Activated CD4-positive, CD25-positive, alpha-beta regulatory T cell (primary cell): ENCODE measurements at regions not wholly inside any gene's neighbourhood (a gene's known extent, or its start where the extent isn't known, plus 50 kb on each side); places are given as distances from the start of the nearest gene placed in this dataset.
A peak's percentile ranks its signal among the peaks of the same experiment; 100 is the strongest.
"Not testable (repeated sequence)": the region's sequence is repeated elsewhere in the genome, so short reads cannot be mapped to it uniquely, and the experiment has no call there.

Experiments
- DNase-seq, 4 experiments: peaks; one replicate each; lab custom pipeline; 2025; lab: John Stamatoyannopoulos, UW

DNA sequence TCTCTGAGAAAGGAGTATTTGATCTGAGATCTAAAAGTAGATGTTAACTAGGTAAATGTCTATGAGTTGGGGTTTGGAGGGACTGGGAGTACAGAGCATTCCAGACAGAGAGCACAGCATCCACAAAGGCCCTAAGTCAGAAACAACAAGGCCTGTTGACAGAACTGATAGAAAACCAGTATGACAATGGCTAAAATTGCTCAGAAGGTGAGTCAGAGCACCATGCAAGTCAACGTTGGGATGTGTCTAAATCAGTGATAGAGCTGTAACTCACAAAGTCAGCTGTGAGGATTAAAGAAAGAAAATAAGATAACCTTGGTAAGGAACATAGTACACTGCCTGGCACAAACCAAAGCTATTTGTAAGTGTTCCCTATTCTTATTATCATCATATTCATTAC is 124.0 kb downstream of the CETN3 start:
- DNase-seq = no peak

DNA sequence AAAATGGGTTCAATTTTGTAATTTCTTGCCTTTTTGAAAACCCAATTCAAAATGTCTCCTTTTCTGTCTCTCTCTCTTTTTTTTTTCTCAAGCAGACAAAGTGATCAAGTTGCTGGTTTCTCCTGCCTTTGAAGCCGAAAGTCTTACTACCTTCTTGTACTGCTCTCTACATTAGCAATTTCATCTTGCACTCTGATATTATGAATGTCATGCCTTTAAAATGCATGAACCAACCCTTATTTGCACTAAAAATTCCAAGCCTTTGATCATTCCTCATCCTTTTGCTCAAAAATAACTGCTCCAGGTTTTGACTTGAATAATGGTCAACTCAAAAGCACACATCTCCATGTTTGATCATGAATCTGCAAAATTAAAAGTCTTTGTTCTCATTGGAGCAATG is 125.2 kb downstream of the CETN3 start:
- DNase-seq = no peak

DNA sequence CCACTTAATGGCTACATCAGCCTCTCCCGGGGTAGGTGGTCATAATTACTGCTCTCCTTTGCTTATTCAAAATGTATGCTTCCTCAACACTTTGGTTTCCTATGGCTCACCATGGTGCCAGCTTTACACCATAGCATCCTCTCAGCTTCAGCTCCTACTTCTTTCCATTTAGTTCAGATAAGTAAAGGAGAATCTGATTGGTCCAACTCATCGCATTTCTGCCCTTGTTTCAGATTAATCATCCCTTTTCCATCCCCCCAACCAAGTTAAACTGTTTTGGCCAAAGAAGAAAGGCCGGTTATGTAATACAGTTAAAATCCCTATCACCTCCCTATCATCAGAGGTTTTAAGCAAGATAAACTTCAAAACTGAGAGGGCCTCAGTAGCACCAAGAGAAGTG is 130.5 kb downstream of the CETN3 start:
- no peak for DNase-seq

DNA sequence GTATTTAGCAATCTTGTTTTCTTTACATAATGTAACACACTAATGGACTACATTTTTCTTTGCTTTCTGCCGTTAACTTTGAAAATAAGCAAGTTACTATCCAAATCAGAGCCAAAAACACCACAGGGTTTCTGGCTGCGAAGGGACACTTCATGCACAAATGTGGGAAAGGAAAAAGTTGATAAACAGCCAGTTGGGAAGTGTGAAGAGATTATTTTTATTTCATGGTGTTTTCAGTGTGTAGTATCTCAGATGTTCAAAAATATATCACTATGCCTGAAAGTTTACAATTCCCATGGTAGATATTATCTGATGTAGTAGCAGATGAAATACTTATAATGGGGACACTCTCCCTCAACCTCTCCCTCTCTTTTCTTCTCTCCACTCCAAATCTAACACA is 135.3 kb downstream of the CETN3 start:
- no peak for DNase-seq

DNA sequence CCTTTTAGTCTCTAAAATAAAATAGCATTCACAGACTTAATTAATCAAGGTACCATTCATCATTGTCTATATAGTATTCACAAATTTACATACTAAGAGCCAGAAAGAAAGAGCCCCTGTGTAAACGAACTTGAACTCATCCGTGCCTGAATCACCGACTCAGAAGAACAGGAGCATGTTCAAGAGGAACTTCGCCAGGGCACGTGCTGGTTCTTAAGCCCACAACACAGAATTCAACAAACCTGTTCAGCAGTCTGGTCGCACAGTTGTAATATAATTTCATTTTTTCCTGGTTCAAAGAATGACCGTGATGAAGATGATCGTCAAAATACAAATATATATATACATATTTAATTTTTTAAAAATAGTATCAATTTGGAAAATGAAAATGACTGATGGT is 141.9 kb downstream of the CETN3 start:
- no peak for DNase-seq

DNA sequence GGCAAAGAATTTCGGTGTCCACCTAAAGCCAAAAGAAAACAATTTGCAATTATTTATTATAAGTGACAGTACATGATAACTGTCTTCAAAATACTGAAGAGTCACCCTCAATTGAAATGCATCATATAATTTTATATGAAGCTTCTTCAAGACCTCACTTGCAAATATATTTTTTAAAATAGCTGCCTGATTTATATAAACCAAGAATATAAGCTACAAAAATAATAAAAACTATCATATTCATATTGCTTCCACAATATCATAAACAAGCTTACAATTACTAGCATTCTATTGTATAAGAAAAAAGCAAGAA is 144.1 kb downstream of the CETN3 start:
- DNase-seq = no peak

DNA sequence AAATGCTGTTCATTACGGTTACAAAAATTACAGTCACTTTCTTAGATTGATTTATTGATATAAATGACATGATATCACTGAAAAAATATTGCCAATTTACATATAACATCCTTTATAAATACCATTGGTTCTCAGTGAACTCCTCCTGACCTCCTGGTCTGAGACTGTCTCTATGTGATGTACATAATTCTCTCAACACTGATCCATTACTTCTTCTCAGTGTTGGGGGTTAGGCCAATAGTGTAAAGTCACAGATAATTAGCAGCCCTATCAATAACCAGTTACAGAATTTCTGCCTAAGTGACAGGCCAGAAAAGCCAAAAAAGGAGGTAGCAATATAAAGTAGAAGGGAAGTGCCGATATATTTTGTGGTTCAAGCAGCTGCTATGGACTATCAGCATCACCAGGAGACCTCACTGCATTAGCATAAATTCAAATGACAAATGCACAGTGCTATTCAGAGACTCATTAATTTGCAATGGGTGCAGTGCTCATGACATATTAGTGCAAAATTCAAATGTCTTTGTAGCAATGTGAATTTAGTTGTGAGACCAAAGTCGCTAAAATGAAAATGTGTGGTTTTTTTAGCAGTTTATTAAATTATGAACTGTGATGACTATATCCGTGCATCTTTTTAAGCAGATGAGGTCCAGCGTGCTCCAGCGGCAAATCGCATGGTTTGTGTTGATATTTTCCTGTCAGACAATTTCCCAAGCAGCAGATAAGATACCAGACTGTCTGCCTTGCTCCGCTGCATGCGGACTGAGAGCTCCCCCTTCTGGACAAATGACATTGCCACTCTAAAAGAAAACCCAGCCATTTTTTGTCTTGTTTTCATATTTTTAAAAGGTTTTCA is 144.6 kb downstream of the CETN3 start:
- peak in 1 of 4 experiments; percentile 0 for DNase-seq

DNA sequence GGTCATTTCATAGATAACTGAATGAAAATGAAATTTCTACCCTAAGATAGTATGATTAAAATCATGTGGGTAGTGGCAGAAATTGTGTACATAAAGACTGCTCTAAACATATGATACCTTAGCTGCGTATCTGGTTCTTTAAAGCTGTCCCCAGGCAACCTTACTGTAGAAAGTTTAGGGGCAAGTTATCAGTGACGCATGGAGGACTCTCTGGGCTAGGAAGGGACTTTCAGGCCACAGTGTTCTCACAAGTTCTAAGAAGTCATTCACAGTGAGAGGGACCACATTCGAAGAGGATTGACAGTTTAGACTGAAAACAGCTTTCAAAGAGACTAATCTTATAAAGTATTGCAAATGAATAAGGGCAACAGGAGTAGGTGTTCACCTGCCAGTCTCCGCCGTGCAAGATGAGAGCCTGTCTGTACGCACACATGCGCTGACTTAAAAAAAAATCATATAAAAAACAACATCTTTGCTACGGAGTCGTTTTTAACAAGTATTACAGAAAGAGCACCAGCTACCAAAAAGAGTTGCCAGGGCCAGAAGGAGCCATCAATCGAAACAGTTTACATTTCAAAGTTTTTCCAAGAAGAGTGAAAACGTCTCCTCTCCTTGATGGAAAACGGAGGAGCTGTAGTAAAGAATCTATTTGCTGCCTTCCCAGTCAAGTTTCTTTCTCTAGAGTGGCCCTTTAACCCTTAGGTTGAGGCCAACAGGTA is 146.3 kb downstream of the CETN3 start:
- DNase-seq = no peak

DNA sequence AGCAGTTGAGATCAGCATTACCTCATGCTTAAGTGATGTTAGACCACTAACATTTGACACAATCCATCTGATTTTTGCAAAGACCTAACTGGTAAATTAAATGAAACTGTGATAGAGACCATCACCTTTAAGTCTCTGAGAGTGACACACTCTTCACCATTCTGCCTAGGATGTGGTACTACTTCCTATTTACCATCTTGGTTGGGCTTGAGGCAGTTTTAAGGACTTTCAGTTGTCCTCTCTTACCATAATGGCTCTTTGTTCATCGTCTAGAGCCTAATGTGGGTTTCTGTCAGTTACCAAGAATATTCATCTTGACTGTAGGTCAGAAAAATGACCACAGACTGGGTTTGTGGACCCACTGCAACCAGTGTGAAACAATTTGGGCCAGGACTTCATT is 158.1 kb downstream of the CETN3 start:
- DNase-seq = no peak

DNA sequence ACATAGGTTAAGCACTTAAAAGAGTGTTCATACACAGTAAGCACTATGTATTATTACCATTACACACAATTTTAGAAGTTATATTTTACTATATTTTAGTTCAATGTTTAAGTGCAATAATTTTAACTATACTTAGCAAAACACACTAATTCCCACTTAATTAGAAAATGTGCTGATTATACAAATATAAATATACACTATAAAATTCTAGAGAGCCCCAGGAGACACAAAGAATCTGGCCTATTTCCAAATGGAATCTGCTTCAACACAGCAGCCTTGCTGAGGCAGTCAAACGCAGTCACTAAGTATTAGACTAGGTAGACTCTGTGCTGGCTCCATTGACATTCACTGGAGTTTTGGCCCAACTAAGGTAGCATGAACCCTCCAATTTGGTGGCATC is 160.9 kb downstream of the CETN3 start:
- no peak for DNase-seq

DNA sequence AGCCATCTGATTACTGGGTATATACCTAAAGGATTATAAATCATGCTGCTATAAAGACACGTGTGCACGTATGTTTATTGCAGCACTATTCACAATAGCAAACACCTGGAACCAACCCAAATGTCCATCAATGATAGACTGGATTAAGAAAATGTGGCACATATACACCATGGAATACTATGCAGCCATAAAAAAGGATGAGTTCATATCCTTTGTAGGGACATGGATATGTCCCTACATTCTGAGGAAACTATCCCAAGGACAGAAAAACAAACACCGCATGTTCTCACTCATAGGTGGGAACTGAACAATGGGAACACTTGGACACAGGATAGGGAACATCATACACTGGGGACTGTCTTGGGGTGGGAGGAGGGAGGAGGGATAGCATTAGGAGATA is 165.7 kb downstream of the CETN3 start:
- DNase-seq = not testable (repeated sequence)

DNA sequence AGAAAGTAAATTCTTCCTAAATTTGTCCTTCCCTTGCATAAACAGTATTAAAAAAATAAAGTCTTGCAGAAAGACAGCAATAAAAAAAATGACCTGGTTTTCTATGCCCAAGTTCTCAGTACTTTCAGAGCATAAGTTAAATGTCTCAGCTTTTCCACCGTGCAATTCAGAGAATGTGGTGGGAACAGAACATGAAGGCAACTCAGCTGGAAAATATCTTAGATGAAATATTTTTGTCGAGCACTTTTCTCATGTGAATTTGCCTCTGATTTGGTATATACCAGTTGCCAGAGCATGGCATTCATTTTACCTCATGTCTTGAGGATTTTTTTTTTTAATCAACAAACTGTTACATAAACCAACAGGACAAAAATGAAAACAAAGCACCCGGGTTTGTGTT is 176.1 kb downstream of the CETN3 start:
- no peak for DNase-seq

DNA sequence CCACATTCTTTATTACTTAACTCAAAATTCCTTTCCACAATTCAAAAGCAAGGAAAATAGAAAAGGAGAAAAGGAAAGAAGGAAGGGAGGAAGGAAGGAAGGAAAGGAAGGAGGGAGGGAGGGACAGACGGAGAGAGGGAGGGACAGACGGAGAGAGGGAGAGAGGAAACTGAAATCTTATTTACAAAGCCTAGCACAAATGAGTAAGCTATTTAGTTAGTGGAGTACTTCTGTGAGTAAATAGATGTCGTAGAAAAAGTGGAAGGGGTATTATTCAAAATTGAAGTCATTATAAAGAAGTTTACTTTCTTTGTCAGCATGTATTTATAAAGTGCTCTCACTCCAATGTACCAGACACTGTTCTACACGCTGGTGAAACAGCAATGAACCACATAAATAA is 177.9 kb downstream of the CETN3 start:
- DNase-seq = no peak

DNA sequence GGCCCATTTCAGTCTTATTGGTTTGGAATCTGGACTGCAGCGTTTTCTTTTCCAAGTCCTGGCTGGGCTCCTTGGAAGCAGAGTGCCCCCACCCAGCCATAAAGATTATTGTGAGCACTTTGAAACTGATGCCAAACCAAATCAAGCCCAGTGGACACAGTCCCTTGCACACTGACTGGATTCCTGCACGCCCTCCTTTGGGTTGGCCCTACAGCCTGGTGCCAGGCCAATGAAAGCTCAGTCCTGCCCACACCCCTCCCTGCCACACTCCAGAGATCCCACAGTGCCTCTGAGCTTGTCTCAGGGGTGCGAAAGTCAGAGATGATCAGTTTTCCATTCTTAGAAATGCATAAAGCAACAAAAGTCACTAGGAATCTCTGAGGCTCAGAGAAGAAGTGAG is 181.9 kb downstream of the CETN3 start:
- no peak for DNase-seq

DNA sequence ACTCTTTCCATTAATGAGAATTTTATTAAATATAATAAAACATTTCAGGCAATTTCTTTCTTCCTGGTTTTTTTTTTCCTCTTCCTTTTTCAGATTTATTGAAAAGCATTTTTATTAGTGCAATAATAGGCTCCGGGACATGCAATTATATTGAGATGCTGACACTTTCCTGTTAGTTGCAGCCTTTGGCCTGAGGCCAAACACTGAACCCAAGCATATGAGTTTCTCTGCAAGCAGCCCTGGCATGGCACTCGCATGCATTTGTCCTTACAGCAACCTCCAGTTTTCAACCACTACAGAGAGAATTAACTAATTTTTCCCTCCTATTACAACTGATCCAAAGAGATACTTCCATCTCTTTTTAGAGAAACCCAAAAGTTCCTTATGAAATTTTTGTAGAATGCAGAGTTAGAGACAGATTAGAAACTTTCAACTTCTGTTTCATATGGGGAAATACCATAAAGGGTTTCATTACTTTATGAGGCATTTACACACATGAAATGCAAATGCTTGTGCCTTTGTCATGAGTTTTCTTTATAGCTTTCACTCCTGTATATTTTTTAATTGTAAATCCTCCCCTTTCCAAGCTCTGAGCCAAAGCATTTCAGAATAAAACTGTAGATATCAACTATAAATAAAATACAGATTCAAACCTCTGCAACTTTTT is 183.0 kb downstream of the CETN3 start:
- no peak for DNase-seq

DNA sequence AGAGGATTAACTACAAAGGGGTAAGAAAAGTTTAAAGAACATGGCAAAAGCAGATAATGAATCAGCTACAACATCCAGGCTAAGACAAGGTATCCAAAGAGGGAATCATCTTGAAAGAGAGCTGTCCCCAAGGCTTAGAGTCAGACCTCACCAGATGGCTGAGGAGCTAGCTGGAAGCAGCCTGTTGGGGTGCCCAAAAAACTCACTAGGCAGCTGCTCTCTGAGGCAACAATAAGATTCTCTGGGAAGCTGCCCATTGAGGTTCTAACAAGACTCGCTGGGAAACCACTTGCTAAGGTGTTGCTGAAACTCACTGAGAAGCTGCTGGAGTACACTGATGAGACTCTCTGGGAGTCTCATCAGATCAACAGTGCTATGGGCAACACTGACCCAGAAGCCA is 185.2 kb downstream of the CETN3 start:
- no peak for DNase-seq

DNA sequence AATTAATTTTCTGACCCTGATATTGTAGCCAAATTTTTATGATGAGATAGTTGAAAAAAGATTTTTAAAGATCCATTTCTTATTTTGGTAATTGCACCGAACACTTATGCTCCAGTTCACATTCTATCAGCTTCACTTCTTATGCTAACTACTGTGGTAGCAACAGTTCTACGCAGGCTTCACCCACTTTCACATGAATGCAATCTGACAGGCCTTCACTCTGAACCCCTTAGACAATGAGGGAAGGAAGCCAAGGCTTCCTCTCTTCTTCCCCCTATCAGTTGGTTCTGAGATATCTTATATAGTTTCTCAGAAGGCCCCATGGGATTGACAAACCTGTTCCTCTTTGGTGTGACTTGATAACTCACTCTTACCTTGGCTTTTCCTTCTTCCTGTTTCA is 185.8 kb downstream of the CETN3 start:
- no peak for DNase-seq

DNA sequence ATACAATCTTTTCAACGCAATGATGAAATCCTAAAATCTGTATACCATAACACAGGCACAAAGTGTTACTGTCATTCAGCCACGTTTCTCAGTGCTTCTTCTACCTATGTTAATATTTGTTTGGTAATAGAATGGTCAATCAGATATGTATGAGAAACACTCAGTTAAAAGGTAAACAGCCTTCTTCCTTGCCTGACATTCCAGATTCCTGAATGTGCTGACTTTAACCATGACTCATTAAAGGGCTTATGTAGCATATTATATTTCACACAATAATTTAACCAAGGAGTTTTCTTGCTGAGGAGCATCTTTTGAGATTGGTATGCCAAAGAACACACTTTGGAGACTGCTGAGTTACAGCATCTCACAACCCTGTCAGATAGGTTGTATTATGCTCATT is 187.6 kb downstream of the CETN3 start:
- DNase-seq = no peak

DNA sequence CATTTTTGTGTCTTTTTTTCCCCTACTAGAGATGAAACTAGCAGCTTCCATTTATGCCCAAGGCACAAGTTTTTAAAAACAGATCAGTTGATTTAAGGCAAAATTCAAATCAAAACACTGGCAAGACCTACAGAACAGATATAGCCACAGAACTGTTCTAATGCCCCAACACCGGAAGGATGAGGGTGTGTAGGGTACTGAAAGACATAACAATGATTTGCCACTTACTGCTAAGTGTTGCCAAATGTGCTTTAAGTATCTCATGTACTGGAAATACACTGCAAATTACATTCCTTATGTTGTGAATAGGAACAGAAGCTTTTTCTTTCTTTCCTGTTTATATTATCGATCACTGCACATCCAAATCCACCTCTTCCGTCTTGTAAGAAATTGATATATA is 189.0 kb downstream of the CETN3 start:
- DNase-seq = no peak

DNA sequence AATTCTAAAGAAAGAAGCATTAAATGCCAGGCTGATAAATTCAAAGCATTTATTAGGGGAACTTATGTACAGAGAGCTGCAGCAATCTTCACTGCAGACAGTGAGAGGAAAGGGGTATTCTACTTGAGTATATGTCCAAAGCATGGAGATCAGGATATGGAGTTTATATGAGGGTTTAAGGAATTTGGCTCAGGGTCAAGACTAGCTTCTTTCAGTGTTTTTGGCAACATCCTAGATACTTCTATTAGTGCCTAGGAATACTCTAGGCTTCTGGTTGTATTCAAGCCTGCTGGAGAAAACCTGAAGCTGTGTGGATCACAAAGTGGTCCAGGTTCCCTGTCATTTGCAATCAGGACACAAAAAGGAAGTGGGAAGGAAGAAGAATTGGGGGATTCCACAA is 194.6 kb downstream of the CETN3 start:
- no peak for DNase-seq

DNA sequence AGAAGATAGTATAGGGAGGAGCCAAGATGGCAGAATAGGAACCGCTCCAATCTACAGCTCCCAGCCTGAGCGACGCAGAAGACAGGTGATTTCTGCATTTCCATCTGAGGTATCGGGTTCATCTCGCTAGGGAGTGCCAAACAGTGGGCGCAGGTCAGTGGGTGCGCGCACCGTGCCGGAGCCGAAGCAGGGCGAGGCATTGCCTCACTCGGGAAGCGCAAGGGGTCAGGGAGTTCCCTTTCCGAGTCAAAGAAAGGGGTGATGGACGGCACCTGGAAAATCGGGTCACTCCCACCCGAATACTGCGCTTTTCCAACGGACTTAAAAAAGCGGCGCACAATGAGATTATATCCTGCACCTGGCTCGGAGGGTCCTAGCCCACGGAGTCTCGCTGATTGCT is 201.2 kb downstream of the CETN3 start:
- DNase-seq = not testable (repeated sequence)

DNA sequence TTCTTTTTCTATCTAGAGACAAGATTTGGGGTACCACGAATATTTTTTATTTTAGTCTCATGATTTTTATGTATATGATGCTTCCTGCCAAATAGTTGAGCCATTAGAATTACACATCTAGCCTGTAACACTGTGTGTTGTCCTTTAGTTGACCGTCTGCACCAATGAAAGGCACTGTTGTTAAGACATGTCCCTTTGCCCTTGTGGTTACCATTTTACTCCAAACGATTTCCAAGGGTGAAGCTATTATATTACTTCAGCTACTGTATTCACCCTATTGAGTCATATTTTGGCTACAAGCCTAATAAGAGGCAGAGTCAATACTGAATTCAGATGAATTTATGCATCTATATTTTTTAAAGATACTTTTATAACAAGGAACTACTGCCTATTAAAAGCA is 207.6 kb downstream of the CETN3 start:
- no peak for DNase-seq

DNA sequence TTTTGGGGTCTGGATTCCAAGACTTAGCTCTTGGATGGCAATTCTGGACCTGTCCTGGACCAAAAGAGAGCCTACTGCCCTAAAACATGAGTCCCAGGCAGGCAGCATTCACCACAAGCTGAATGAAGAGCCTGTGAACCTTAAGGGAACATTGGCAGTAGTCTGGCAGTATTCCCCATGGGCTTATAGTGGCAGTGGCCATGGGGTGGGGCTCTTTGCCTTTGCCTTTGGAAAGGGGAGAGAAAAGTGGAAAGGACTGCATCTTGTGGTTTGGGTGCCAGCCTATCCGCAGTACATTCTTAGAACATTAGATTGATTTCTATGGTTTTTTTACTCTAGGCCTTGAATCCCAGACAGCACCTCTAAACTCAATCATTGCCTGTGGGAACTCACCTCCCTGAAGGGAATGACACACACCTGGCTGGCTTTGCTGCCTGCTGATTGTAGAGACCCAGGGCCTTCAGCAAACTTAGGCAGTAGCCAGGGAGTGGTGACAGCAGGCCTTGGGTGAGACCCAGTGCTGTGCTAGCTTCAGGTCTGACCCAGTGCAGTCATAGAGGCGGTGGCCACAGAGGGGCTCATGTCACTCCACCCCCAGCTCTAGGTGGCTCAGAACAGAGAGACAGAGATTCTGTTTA is 216.3 kb downstream of the CETN3 start:
- DNase-seq = no peak
